ENCODE measurements at regions not wholly inside any gene's neighbourhood (a gene's known extent, or its start where the extent isn't known, plus 50 kb on each side); places are given as distances from the start of the nearest gene placed in this dataset.

- intact Hi-C loops (cut with micrococcal nuclease) = no loop called here
- Histone ChIP-seq H3K4me3 (no peak overlapping the region), H3K4me1 (no peaks in the 10 kb centered on the region), H3K36me3 (no peaks in the 10 kb centered on the region), H3K27ac (replicated peaks) (no peak overlapping the region), H3K9me3 (replicated peaks) (peaks cover 21% of the 10 kb centered on the region), H3K27me3 (ENCODE audit: low read depth) (no peaks in the 10 kb centered on the region)
- TF ChIP-seq CTCF (IDR thresholded peaks at IDR 0.05; ENCODE audit: borderline replicate concordance) = no peak
- no peak for DNase-seq
Measured at GRCh38 chr3:166481340-166481739, 644.1 kb upstream of the BCHE start.

- H3K9me3 ChIP-seq (replicated peaks) = peaks cover 21% of the 10 kb centered on the region
- intact Hi-C loops (cut with micrococcal nuclease) = no loop called here
- H3K36me3 ChIP-seq = no peaks in the 10 kb centered on the region
- no peak for TF ChIP-seq CTCF (IDR thresholded peaks at IDR 0.05; ENCODE audit: borderline replicate concordance)
- no peak overlapping the region for H3K27ac ChIP-seq (replicated peaks)
- DNase-seq = no peak
- H3K27me3 ChIP-seq (ENCODE audit: low read depth) = no peaks in the 10 kb centered on the region
- H3K4me1 ChIP-seq = no peaks in the 10 kb centered on the region
- no peak overlapping the region for H3K4me3 ChIP-seq
Measured at GRCh38 chr3:166478356-166478755, 641.1 kb upstream of the BCHE start.

GRCh38 chr3:166473501-166473900 is 636.3 kb upstream of the BCHE start:
- no peaks in the 10 kb centered on the region for H3K4me1 ChIP-seq
- intact Hi-C loops (cut with micrococcal nuclease) = no loop called here
- no peak for DNase-seq
- TF ChIP-seq CTCF (IDR thresholded peaks at IDR 0.05; ENCODE audit: borderline replicate concordance) = no peak
- H3K9me3 ChIP-seq (replicated peaks) = peaks cover 6% of the 10 kb centered on the region
- no peak overlapping the region for H3K27ac ChIP-seq (replicated peaks)
- no peaks in the 10 kb centered on the region for H3K27me3 ChIP-seq (ENCODE audit: low read depth)
- no peak overlapping the region for H3K4me3 ChIP-seq
- no peaks in the 10 kb centered on the region for H3K36me3 ChIP-seq

GRCh38 chr3:166472015-166472414 is 634.8 kb upstream of the BCHE start:
- DNase-seq = no peak
- no peaks in the 10 kb centered on the region for H3K4me1 ChIP-seq
- H3K27me3 ChIP-seq (ENCODE audit: low read depth) = no peaks in the 10 kb centered on the region
- H3K27ac ChIP-seq (replicated peaks) = no peak overlapping the region
- no peak overlapping the region for H3K4me3 ChIP-seq
- TF ChIP-seq CTCF (IDR thresholded peaks at IDR 0.05; ENCODE audit: borderline replicate concordance) = no peak
- H3K9me3 ChIP-seq (replicated peaks) = no peaks in the 10 kb centered on the region
- no peaks in the 10 kb centered on the region for H3K36me3 ChIP-seq
- intact Hi-C loops (cut with micrococcal nuclease) = no loop called here

GRCh38 chr3:166471074-166471767 is 634.0 kb upstream of the BCHE start:
- no peak for DNase-seq
- intact Hi-C loops (cut with micrococcal nuclease) = no loop called here
- Histone ChIP-seq H3K27ac (replicated peaks) (no peak overlapping the region), H3K4me1 (no peaks in the 10 kb centered on the region), H3K4me3 (no peak overlapping the region), H3K9me3 (replicated peaks) (no peaks in the 10 kb centered on the region), H3K36me3 (no peaks in the 10 kb centered on the region), H3K27me3 (ENCODE audit: low read depth) (no peaks in the 10 kb centered on the region)
- no peak for TF ChIP-seq CTCF (IDR thresholded peaks at IDR 0.05; ENCODE audit: borderline replicate concordance)

Data from left ventricle myocardium inferior (tissue), 1 donor.